ENCODE measurements at regions not wholly inside any gene's neighbourhood (a gene's known extent, or its start where the extent isn't known, plus 50 kb on each side); places are given as distances from the start of the nearest gene placed in this dataset.
"Not testable (repeated sequence)": the region's sequence is repeated elsewhere in the genome, so short reads cannot be mapped to it uniquely, and the experiment has no call there.

GRCh38 chr3:184453296-184453695, 73.4 kb downstream of the CHRD start:
- H3K4me1 Mint-ChIP-seq, result no peaks in the 10 kb centered on the region
- no peaks in the 10 kb centered on the region for H3K9me3 Mint-ChIP-seq
- peaks cover 4 to 6% of the 10 kb centered on the region in 2 donors for H3K27me3 Mint-ChIP-seq
- intact Hi-C loops (cut with micrococcal nuclease), result no loop called here
- Histone ChIP-seq H3K36me3 (ENCODE audit: insufficient read depth, low read length) (no peaks in the 10 kb centered on the region), H3K27ac (ENCODE audit: low read depth, low read length) (no peak overlapping the region), H3K27me3 (ENCODE audit: insufficient read depth, low read length) (no peaks in the 10 kb centered on the region), H3K9me3 (ENCODE audit: control insufficient read depth in 1 of 2, low read length in 2 of 2) (no peaks in the 10 kb centered on the region), H3K4me1 (ENCODE audit: insufficient read depth, low read length) (no peaks in the 10 kb centered on the region), H3K4me3 (ENCODE audit: low read length in 2 of 2) (no peak overlapping the region)
- no peak overlapping the region for H3K27ac Mint-ChIP-seq
- no peak overlapping the region for H3K4me3 Mint-ChIP-seq
- CTCF ChIA-PET (ENCODE audit: partially characterized antibody), result no interaction called here
- POLR2A ChIA-PET (ENCODE audit: partially characterized antibody), result no interaction called here
- H3K36me3 Mint-ChIP-seq, result no peaks in the 10 kb centered on the region
- no peak for DNase-seq

- ChIA-PET CTCF (ENCODE audit: partially characterized antibody) (no interaction called here), POLR2A (ENCODE audit: partially characterized antibody) (no interaction called here)
- peaks cover 4 to 10% of the 10 kb centered on the region in 2 donors for H3K27me3 Mint-ChIP-seq
- H3K27ac Mint-ChIP-seq, result no peak overlapping the region
- H3K27me3 ChIP-seq (ENCODE audit: insufficient read depth, low read length), result no peaks in the 10 kb centered on the region
- H3K9me3 Mint-ChIP-seq, result peaks cover 0 to 2% (median 0%) of the 10 kb centered on the region in 8 donors
- no peaks in the 10 kb centered on the region for H3K4me1 Mint-ChIP-seq
- no peaks in the 10 kb centered on the region for H3K36me3 Mint-ChIP-seq
- H3K4me3 Mint-ChIP-seq, result no peak overlapping the region
- no peaks in the 10 kb centered on the region for H3K9me3 ChIP-seq (ENCODE audit: control insufficient read depth in 1 of 2, low read length in 2 of 2)
- no peak for DNase-seq
- intact Hi-C loops (cut with micrococcal nuclease), result no loop called here
- H3K4me1 ChIP-seq (ENCODE audit: insufficient read depth, low read length), result no peaks in the 10 kb centered on the region
- no peak overlapping the region for H3K27ac ChIP-seq (ENCODE audit: low read depth, low read length)
- no peaks in the 10 kb centered on the region for H3K36me3 ChIP-seq (ENCODE audit: insufficient read depth, low read length)
- H3K4me3 ChIP-seq (ENCODE audit: low read length in 2 of 2), result no peak overlapping the region
These were observed 76.1 kb downstream of the CHRD start for GRCh38 chr3:184455991-184456390.

- intact Hi-C loops (cut with micrococcal nuclease), result no loop called here
- no peaks in the 10 kb centered on the region for H3K27me3 ChIP-seq (ENCODE audit: insufficient read depth, low read length)
- H3K9me3 ChIP-seq (ENCODE audit: control insufficient read depth in 1 of 2, low read length in 2 of 2), result no peaks in the 10 kb centered on the region
- H3K36me3 ChIP-seq (ENCODE audit: insufficient read depth, low read length), result no peaks in the 10 kb centered on the region
- POLR2A ChIA-PET (ENCODE audit: partially characterized antibody), result no interaction called here
- Mint-ChIP-seq H3K27me3 (peaks cover 4 to 10% of the 10 kb centered on the region in 2 donors), H3K27ac (no peak overlapping the region), H3K36me3 (no peaks in the 10 kb centered on the region), H3K4me1 (no peaks in the 10 kb centered on the region), H3K4me3 (no peak overlapping the region), H3K9me3 (peaks cover 0 to 2% (median 0%) of the 10 kb centered on the region in 8 donors)
- DNase-seq, result no peak
- CTCF ChIA-PET (ENCODE audit: partially characterized antibody), result interaction anchor here (0.6 kb wide), 1 partner anchor 38 kb away, joined by 3 read pairs; no protein-coding TSS in a partner anchor
- H3K4me1 ChIP-seq (ENCODE audit: insufficient read depth, low read length), result no peaks in the 10 kb centered on the region
- H3K4me3 ChIP-seq (ENCODE audit: low read length in 2 of 2), result no peak overlapping the region
- H3K27ac ChIP-seq (ENCODE audit: low read depth, low read length), result no peak overlapping the region
These were observed 76.6 kb downstream of the CHRD start for GRCh38 chr3:184456476-184456875.

- H3K4me1 ChIP-seq (ENCODE audit: insufficient read depth, low read length), result no peaks in the 10 kb centered on the region
- DNase-seq, result no peak
- Mint-ChIP-seq H3K4me1 (no peaks in the 10 kb centered on the region), H3K4me3 (no peak overlapping the region), H3K9me3 (peaks cover 0 to 2% (median 0%) of the 10 kb centered on the region in 8 donors), H3K27ac (no peak overlapping the region), H3K36me3 (no peaks in the 10 kb centered on the region), H3K27me3 (peaks cover 4 to 15% of the 10 kb centered on the region in 2 donors)
- intact Hi-C loops (cut with micrococcal nuclease), result no loop called here
- H3K27ac ChIP-seq (ENCODE audit: low read depth, low read length), result no peak overlapping the region
- ChIA-PET POLR2A (ENCODE audit: partially characterized antibody) (interaction anchor here (0.5 kb wide), 1 partner anchor 83 kb away, joined by 3 read pairs; no protein-coding TSS in a partner anchor), CTCF (ENCODE audit: partially characterized antibody) (no interaction called here)
- no peaks in the 10 kb centered on the region for H3K9me3 ChIP-seq (ENCODE audit: control insufficient read depth in 1 of 2, low read length in 2 of 2)
- no peaks in the 10 kb centered on the region for H3K27me3 ChIP-seq (ENCODE audit: insufficient read depth, low read length)
- H3K36me3 ChIP-seq (ENCODE audit: insufficient read depth, low read length), result no peaks in the 10 kb centered on the region
- H3K4me3 ChIP-seq (ENCODE audit: low read length in 2 of 2), result no peak overlapping the region
These were observed 77.5 kb downstream of the CHRD start for GRCh38 chr3:184457329-184457728.

GRCh38 chr3:184457784-184458377, 78.0 kb downstream of the CHRD start:
- H3K9me3 ChIP-seq (ENCODE audit: control insufficient read depth in 1 of 2, low read length in 2 of 2); H3K27me3 ChIP-seq (ENCODE audit: insufficient read depth, low read length); H3K27ac Mint-ChIP-seq; H3K4me3 ChIP-seq (ENCODE audit: low read length in 2 of 2); H3K36me3 Mint-ChIP-seq; H3K27ac ChIP-seq (ENCODE audit: low read depth, low read length); H3K4me3 Mint-ChIP-seq; H3K4me1 Mint-ChIP-seq; CTCF ChIA-PET (ENCODE audit: partially characterized antibody); intact Hi-C loops (cut with micrococcal nuclease); H3K36me3 ChIP-seq (ENCODE audit: insufficient read depth, low read length); DNase-seq; H3K9me3 Mint-ChIP-seq; H3K4me1 ChIP-seq (ENCODE audit: insufficient read depth, low read length): not testable (repeated sequence)
- H3K27me3 Mint-ChIP-seq, result peaks cover 4 to 15% of the 10 kb centered on the region in 2 donors
- POLR2A ChIA-PET (ENCODE audit: partially characterized antibody), result interaction anchor here (0.5 kb wide), 1 partner anchor 83 kb away, joined by 3 read pairs; no protein-coding TSS in a partner anchor

GRCh38 chr3:184459355-184459754, 79.5 kb downstream of the CHRD start:
- H3K4me3 Mint-ChIP-seq, result peak overlapping the region in 1 of 8 donors; percentile 11
- peaks cover 4 to 16% of the 10 kb centered on the region in 2 donors for H3K27me3 Mint-ChIP-seq
- POLR2A ChIA-PET (ENCODE audit: partially characterized antibody), result no interaction called here
- no peaks in the 10 kb centered on the region for H3K4me1 ChIP-seq (ENCODE audit: insufficient read depth, low read length)
- CTCF ChIA-PET (ENCODE audit: partially characterized antibody), result no interaction called here
- H3K4me1 Mint-ChIP-seq, result no peaks in the 10 kb centered on the region
- H3K4me3 ChIP-seq (ENCODE audit: low read length in 2 of 2), result no peak overlapping the region
- no peak for DNase-seq
- intact Hi-C loops (cut with micrococcal nuclease), result no loop called here
- no peak overlapping the region for H3K27ac Mint-ChIP-seq
- H3K9me3 Mint-ChIP-seq, result peaks cover 0 to 2% (median 0%) of the 10 kb centered on the region in 8 donors
- no peaks in the 10 kb centered on the region for H3K36me3 ChIP-seq (ENCODE audit: insufficient read depth, low read length)
- no peaks in the 10 kb centered on the region for H3K36me3 Mint-ChIP-seq
- no peaks in the 10 kb centered on the region for H3K27me3 ChIP-seq (ENCODE audit: insufficient read depth, low read length)
- H3K27ac ChIP-seq (ENCODE audit: low read depth, low read length), result no peak overlapping the region
- no peaks in the 10 kb centered on the region for H3K9me3 ChIP-seq (ENCODE audit: control insufficient read depth in 1 of 2, low read length in 2 of 2)

GRCh38 chr3:184460276-184460675, 80.4 kb downstream of the CHRD start:
- ChIA-PET POLR2A (ENCODE audit: partially characterized antibody) (no interaction called here), CTCF (ENCODE audit: partially characterized antibody) (no interaction called here)
- Histone ChIP-seq H3K4me3 (ENCODE audit: low read length in 2 of 2) (no peak overlapping the region), H3K4me1 (ENCODE audit: insufficient read depth, low read length) (no peaks in the 10 kb centered on the region), H3K27ac (ENCODE audit: low read depth, low read length) (no peak overlapping the region), H3K9me3 (ENCODE audit: control insufficient read depth in 1 of 2, low read length in 2 of 2) (no peaks in the 10 kb centered on the region), H3K27me3 (ENCODE audit: insufficient read depth, low read length) (no peaks in the 10 kb centered on the region), H3K36me3 (ENCODE audit: insufficient read depth, low read length) (no peaks in the 10 kb centered on the region)
- peaks cover 0 to 2% (median 0%) of the 10 kb centered on the region in 8 donors for H3K9me3 Mint-ChIP-seq
- H3K36me3 Mint-ChIP-seq, result no peaks in the 10 kb centered on the region
- H3K4me1 Mint-ChIP-seq, result no peaks in the 10 kb centered on the region
- peaks cover 6 to 19% of the 10 kb centered on the region in 2 donors for H3K27me3 Mint-ChIP-seq
- no peak overlapping the region for H3K4me3 Mint-ChIP-seq
- no peak overlapping the region for H3K27ac Mint-ChIP-seq
- no peak for DNase-seq
- intact Hi-C loops (cut with micrococcal nuclease), result no loop called here
